PC-3 (cell line): ENCODE measurements at regions not wholly inside any gene's neighbourhood (a gene's known extent, or its start where the extent isn't known, plus 50 kb on each side); places are given as distances from the start of the nearest gene placed in this dataset.

Experiments
- CTCF ChIP-seq: fragments of 300-600 bp; sonication (generic); conservative IDR thresholded peaks from 2 replicates; pipeline ENCODE4 v1.5.1; 2017; ENCODE audit warnings: antibody characterized with exemption, low read depth, mild to moderate bottlenecking, low read length
- EZH2 ChIP-seq: fragments of 300-600 bp; sonication (generic); IDR thresholded peaks from one replicate; pipeline ENCODE4 v1.6.1; 2017; ENCODE audit warnings: antibody characterized with exemption, mild to moderate bottlenecking, low read length; ENCODE audit not compliant: unreplicated experiment
- EZH2phosphoT487 ChIP-seq: fragments of 300-600 bp; sonication (generic); IDR thresholded peaks from 2 replicates; pipeline ENCODE4 v1.6.1; 2018; ENCODE audit warnings: mild to moderate bottlenecking, antibody characterized with exemption, low read length, borderline replicate concordance

- TF ChIP-seq CTCF (no peak), EZH2 (no peak), EZH2phosphoT487 (no peak)
Observed at GRCh38 chr11:7175007-7175406, 76.7 kb upstream of the SYT9 start.
